Endothelial cell of umbilical vein (primary cell): ENCODE measurements at regions not wholly inside any gene's neighbourhood (a gene's known extent, or its start where the extent isn't known, plus 50 kb on each side); places are given as distances from the start of the nearest gene placed in this dataset.

Experiments
- BruUV-seq: library from RNA; stranded (reverse); fragments of 400-500 nt; replicated peaks from 2 replicates; lab custom pipeline; 2021; lab: Mats Ljungman, UMichigan
- CTCF ChIA-PET: fragments of 300-600, 350-600 bp; sonication (Branson Sonifier 250); formaldehyde crosslinking; loops from one replicate; lab custom pipeline; 2021; ENCODE audit warnings: antibody characterized with exemption, inconsistent platforms; lab: Charles Lee
- POLR2A ChIA-PET: fragments of 300-600, 350-600 bp; sonication (Branson Sonifier 250); formaldehyde crosslinking; loops from one replicate; lab custom pipeline; 2021; ENCODE audit warnings: antibody characterized with exemption, inconsistent platforms; lab: Charles Lee
- DNase-seq: peaks from one replicate; pipeline ENCODE4 v3.0.0-alpha.2; 2011; ENCODE audit warnings: low read depth, low spot score
- FAIRE-seq: peaks from 2 replicates; lab custom pipeline; 2011; peaks lifted over from hg19 to GRCh38; lab: Jason Lieb, UNC
- H2AFZ ChIP-seq: 2 replicates; pipeline ENCODE4 v1.6.0; 2012; ENCODE audit warnings: low read depth, low read length, control low read depth, inconsistent platforms
- H3K27ac ChIP-seq: 2 replicates; pipeline ENCODE4 v1.5.1; 2011; ENCODE audit warnings: low read depth, mild to moderate bottlenecking, control low read depth, low read length, moderate library complexity; ENCODE audit not compliant: insufficient read depth
- H3K27me3 ChIP-seq, 2 experiments: 2 replicates each; pipeline versions ENCODE4 v1.6.0 to v1.6.1; 2011; ENCODE audit warnings: low read length in 2 of 2, mixed read lengths in 1 of 2; ENCODE audit not compliant: control insufficient read depth in 2 of 2, insufficient read depth in 2 of 2
- H3K36me3 ChIP-seq, 2 experiments: 2 replicates in 1 of 2; 3 replicates in 1 of 2; pipeline ENCODE4 v1.5.1; 2011; ENCODE audit warnings: low read length in 2 of 2, mild to moderate bottlenecking in 1 of 2, moderate library complexity in 1 of 2; ENCODE audit not compliant: control insufficient read depth in 2 of 2, insufficient read depth in 2 of 2; ENCODE audit errors: extremely low read depth in 1 of 2
- H3K4me1 ChIP-seq: 3 replicates; pipeline ENCODE4 v1.5.1; 2011; ENCODE audit warnings: mild to moderate bottlenecking, low read length; ENCODE audit not compliant: control insufficient read depth, insufficient read depth; ENCODE audit errors: extremely low read depth
- H3K4me2 ChIP-seq: 2 replicates; pipeline ENCODE4 v1.6.1; 2011; ENCODE audit warnings: low read length, control low read depth, mixed read lengths; ENCODE audit not compliant: insufficient read depth
- H3K4me3 ChIP-seq, 3 experiments: fragments of 200-600 bp in 1 of 3; sonication (generic), shearing (Covaris generic) in 1 of 3; replicated peaks in 1 of 3; 2 replicates each; pipeline ENCODE4 v1.5.1; 2011 to 2016; ENCODE audit warnings: control low read depth in 3 of 3, low read length in 3 of 3, mild to moderate bottlenecking in 2 of 3, inconsistent platforms in 1 of 3, low read depth in 1 of 3, moderate library complexity in 1 of 3; ENCODE audit not compliant: insufficient read depth in 1 of 3
- H3K79me2 ChIP-seq: 2 replicates; pipeline ENCODE4 v1.6.0; 2012; ENCODE audit warnings: low read length, inconsistent platforms; ENCODE audit not compliant: control insufficient read depth, insufficient read depth
- H3K9ac ChIP-seq: replicated peaks from 2 replicates; pipeline ENCODE3; 2011; ENCODE audit warnings: low read length, control low read depth; ENCODE audit not compliant: insufficient read depth; ENCODE audit errors: extremely low read depth
- H3K9me1 ChIP-seq: replicated peaks from 3 replicates; pipeline ENCODE4 v1.6.0; 2011; ENCODE audit warnings: mild to moderate bottlenecking, low read length; ENCODE audit not compliant: control insufficient read depth, insufficient read depth; ENCODE audit errors: extremely low read depth
- H3K9me3 ChIP-seq: replicated peaks from 2 replicates; pipeline ENCODE4 v1.5.1; 2012; ENCODE audit warnings: low read length, inconsistent platforms; ENCODE audit not compliant: control insufficient read depth, insufficient read depth
- H4K20me1 ChIP-seq: replicated peaks from 2 replicates; pipeline ENCODE3; 2011; ENCODE audit warnings: mild to moderate bottlenecking, low read length; ENCODE audit not compliant: control insufficient read depth, insufficient read depth; ENCODE audit errors: extremely low read depth
- EZH2 ChIP-seq: IDR thresholded peaks from 2 replicates; pipeline ENCODE4 v1.6.1; 2012; ENCODE audit warnings: borderline replicate concordance, low read depth, mild to moderate bottlenecking, moderate library complexity, low read length, inconsistent platforms; ENCODE audit not compliant: severe bottlenecking
- FOS ChIP-seq: IDR thresholded peaks from 2 replicates; pipeline ENCODE4 v1.6.1; 2011; ENCODE audit warnings: mild to moderate bottlenecking, low read length, moderate library complexity, borderline replicate concordance; ENCODE audit not compliant: insufficient read depth
- GATA2 ChIP-seq: IDR thresholded peaks from 2 replicates; pipeline ENCODE4 v1.7.0; 2011; ENCODE audit warnings: low read depth, mild to moderate bottlenecking, moderate library complexity, mixed read lengths, low read length; ENCODE audit not compliant: insufficient read length, insufficient read depth
- JUN ChIP-seq: IDR thresholded peaks from 2 replicates; pipeline ENCODE4 v1.6.1; 2011; ENCODE audit warnings: borderline replicate concordance, low read depth; ENCODE audit not compliant: insufficient read length, insufficient read depth
- MYC ChIP-seq: IDR thresholded peaks from one replicate; pipeline ENCODE4 v1.6.1; 2011; ENCODE audit warnings: mild to moderate bottlenecking, low read depth, low read length
- POLR2A ChIP-seq: IDR thresholded peaks from 2 replicates; pipeline ENCODE4 v1.6.1; 2012; ENCODE audit warnings: low read depth, mild to moderate bottlenecking, control low read depth, low read length
- POLR2AphosphoS5 ChIP-seq: IDR thresholded peaks from 2 replicates; pipeline ENCODE4 v1.6.1; 2012; ENCODE audit warnings: low read depth, mild to moderate bottlenecking, control low read depth, low read length, moderate library complexity; ENCODE audit not compliant: insufficient read depth
- dilution Hi-C: fragments of 300-500 bp; cut with MboI; formaldehyde crosslinking; loops from one replicate; pipeline ENCODE4 v1.15.0; 2019; ENCODE audit warnings: low sequenced_read_pairs; ENCODE audit not compliant: extremely low pct_ligation_motif_present
- intact Hi-C: fragments of 100-400 bp; cut with micrococcal nuclease; formaldehyde crosslinking; loops from one replicate; pipeline ENCODE4 v1.10.0; 2022
- TF ChIP-seq, protein P1 (sequence below): IDR thresholded peaks from 2 replicates; pipeline ENCODE4 v1.6.1; 2011; ENCODE audit not compliant: insufficient read depth, insufficient read length
- TF ChIP-seq, protein P2 (sequence below), 2 donors: IDR thresholded peaks; 1 replicate in 1 of 2; 2 replicates in 1 of 2; pipeline ENCODE4 v1.5.1; 2011; ENCODE audit warnings: low read length in 2 of 2, mild to moderate bottlenecking in 2 of 2, moderate library complexity in 2 of 2, control low read depth in 1 of 2, inconsistent platforms in 1 of 2, low read depth in 1 of 2; ENCODE audit not compliant: insufficient read depth in 1 of 2; ENCODE audit errors: extremely low read depth in 1 of 2

DNA sequence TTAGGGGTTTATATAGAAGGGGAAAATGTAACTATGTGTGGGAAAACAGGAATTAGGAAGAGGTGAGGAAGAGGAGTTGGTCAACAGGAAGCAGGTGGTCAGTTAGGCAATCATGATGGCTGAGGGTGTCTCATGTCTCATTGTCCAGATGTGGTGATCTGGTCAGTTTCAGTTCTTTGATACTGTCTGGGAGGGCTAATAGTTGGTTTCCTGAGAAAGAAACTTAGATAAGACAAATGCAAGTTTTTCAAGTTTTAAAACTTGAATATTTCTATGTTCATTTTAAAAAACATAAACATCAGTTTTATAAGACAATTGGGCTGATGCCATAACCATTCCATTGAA is 1121.8 kb upstream of the USP15 start:
- ChIA-PET POLR2A (no interaction called here), CTCF (no interaction called here)
- TF ChIP-seq FOS (no peak), MYC (no peak), POLR2A (no peak), POLR2AphosphoS5 (no peak), GATA2 (no peak), JUN (no peak), EZH2 (no peak)
- TF ChIP-seq, protein P1, sequence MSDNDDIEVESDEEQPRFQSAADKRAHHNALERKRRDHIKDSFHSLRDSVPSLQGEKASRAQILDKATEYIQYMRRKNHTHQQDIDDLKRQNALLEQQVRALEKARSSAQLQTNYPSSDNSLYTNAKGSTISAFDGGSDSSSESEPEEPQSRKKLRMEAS = no peak
- TF ChIP-seq, protein P2, sequence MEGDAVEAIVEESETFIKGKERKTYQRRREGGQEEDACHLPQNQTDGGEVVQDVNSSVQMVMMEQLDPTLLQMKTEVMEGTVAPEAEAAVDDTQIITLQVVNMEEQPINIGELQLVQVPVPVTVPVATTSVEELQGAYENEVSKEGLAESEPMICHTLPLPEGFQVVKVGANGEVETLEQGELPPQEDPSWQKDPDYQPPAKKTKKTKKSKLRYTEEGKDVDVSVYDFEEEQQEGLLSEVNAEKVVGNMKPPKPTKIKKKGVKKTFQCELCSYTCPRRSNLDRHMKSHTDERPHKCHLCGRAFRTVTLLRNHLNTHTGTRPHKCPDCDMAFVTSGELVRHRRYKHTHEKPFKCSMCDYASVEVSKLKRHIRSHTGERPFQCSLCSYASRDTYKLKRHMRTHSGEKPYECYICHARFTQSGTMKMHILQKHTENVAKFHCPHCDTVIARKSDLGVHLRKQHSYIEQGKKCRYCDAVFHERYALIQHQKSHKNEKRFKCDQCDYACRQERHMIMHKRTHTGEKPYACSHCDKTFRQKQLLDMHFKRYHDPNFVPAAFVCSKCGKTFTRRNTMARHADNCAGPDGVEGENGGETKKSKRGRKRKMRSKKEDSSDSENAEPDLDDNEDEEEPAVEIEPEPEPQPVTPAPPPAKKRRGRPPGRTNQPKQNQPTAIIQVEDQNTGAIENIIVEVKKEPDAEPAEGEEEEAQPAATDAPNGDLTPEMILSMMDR (IDR thresholded peaks at IDR 0.05; ENCODE audit: extremely low read depth in 1 of 2, insufficient read depth in 1 of 2, low read depth in 1 of 2, low read length in 2 of 2) = no peak
- Histone ChIP-seq H3K4me1 (no peaks in the 10 kb centered on the region), H3K9me1 (no peaks in the 10 kb centered on the region), H3K79me2 (no peaks in the 10 kb centered on the region), H3K9me3 (no peaks in the 10 kb centered on the region), H3K9ac (no peak overlapping the region), H3K36me3 (no peaks in the 10 kb centered on the region), H3K27ac (no peak overlapping the region), H3K4me2 (no peak overlapping the region), H3K27me3 (no peaks in the 10 kb centered on the region), H2AFZ (no peak overlapping the region), H3K4me3 (no peak overlapping the region), H4K20me1 (no peaks in the 10 kb centered on the region)
- FAIRE-seq (no peak), DNase-seq (no peak)
- BruUV-seq = no TSS peak
- intact Hi-C loops = no loop called here
- dilution Hi-C loops = no loop called here
